GM21723 (cell line): ENCODE measurements at regions not wholly inside any gene's neighbourhood (a gene's known extent, or its start where the extent isn't known, plus 50 kb on each side); places are given as distances from the start of the nearest gene placed in this dataset.

Experiments used
- ATAC-seq: cut with Tn5 transposase; IDR thresholded peaks from one replicate; pipeline ENCODE4 v1.9.1; 2021; ENCODE audit warnings: mild to moderate bottlenecking, moderate library complexity; ENCODE audit not compliant: unreplicated experiment

- ATAC-seq: no peak
Measured at GRCh38 chr17:77375917-77376651, 235.3 kb downstream of the SEC14L1 start.

GRCh38 chr17:77376795-77377709 lies 236.3 kb downstream of the SEC14L1 start:
- no peak for ATAC-seq

GRCh38 chr17:77377710-77378235 lies 237.0 kb downstream of the SEC14L1 start:
- no peak for ATAC-seq

GRCh38 chr17:77378318-77379064 lies 237.7 kb downstream of the SEC14L1 start:
- no peak for ATAC-seq

GRCh38 chr17:77379065-77379428 lies 238.3 kb downstream of the SEC14L1 start:
- ATAC-seq: no peak

GRCh38 chr17:77379832-77380231 lies 239.1 kb downstream of the SEC14L1 start:
- no peak for ATAC-seq

- no peak for ATAC-seq
Measured at GRCh38 chr17:77380395-77381184, 239.8 kb downstream of the SEC14L1 start.

GRCh38 chr17:77381185-77381700 lies 240.5 kb downstream of the SEC14L1 start:
- ATAC-seq: no peak

- ATAC-seq: no peak
Measured at GRCh38 chr17:77381731-77382130, 241.0 kb downstream of the SEC14L1 start.

GRCh38 chr17:77382356-77382911 lies 241.7 kb downstream of the SEC14L1 start:
- ATAC-seq: no peak

GRCh38 chr17:77382966-77383612 lies 242.3 kb downstream of the SEC14L1 start:
- ATAC-seq: no peak

- ATAC-seq: no peak
Measured at GRCh38 chr17:77383613-77384608, 243.1 kb downstream of the SEC14L1 start.

- no peak for ATAC-seq
Measured at GRCh38 chr17:77385750-77386501, 245.2 kb downstream of the SEC14L1 start.

- ATAC-seq: no peak
Measured at GRCh38 chr17:77386502-77387192, 245.9 kb downstream of the SEC14L1 start.

- no peak for ATAC-seq
Measured at GRCh38 chr17:77387891-77388290, 247.1 kb downstream of the SEC14L1 start.

GRCh38 chr17:77388384-77389306 lies 247.9 kb downstream of the SEC14L1 start:
- no peak for ATAC-seq
